A673 (cell line): ENCODE measurements at regions not wholly inside any gene's neighbourhood (a gene's known extent, or its start where the extent isn't known, plus 50 kb on each side); places are given as distances from the start of the nearest gene placed in this dataset.

Experiments used
- CTCF ChIP-seq: fragments of 300-800, 200-600 bp; sonication (generic); conservative IDR thresholded peaks from 2 replicates; pipeline ENCODE4 v1.5.1; 2017; ENCODE audit warnings: low read depth, mild to moderate bottlenecking, antibody characterized with exemption, low read length, moderate library complexity, mixed read lengths
- EZH2 ChIP-seq: fragments of 200-600 bp; sonication (generic); IDR thresholded peaks from 2 replicates; pipeline ENCODE4 v1.6.1; 2017; ENCODE audit warnings: borderline replicate concordance, low read depth, mild to moderate bottlenecking, mixed read lengths, antibody characterized with exemption, low read length; ENCODE audit not compliant: poor library complexity, severe bottlenecking

GRCh38 chr17:14469971-14470370, 169.1 kb downstream of the HS3ST3B1 start:
- TF ChIP-seq CTCF (no peak), EZH2 (no peak)
